K562 (cell line): ENCODE measurements at regions not wholly inside any gene's neighbourhood (a gene's known extent, or its start where the extent isn't known, plus 50 kb on each side); places are given as distances from the start of the nearest gene placed in this dataset.

Source experiments
- ATAC-seq: fragments of 200-7000 bp; cut with Tn5 transposase; 3 replicates; pipeline ENCODE4 v1.9.1; 2020; ENCODE audit warnings: moderate library complexity
- BruUV-seq: library from RNA; stranded (reverse); fragments of 400-500 nt; replicated peaks from 2 replicates; lab custom pipeline; 2021; lab: Mats Ljungman, UMichigan
- CTCF ChIA-PET: fragments of 300-600 bp; formaldehyde crosslinking; extraction: SDS; loops from one replicate; lab custom pipeline; 2021; ENCODE audit warnings: low intra/inter-chr PET ratio; lab: Yijun Ruan, JAX
- POLR2A ChIA-PET: fragments of 300-600, 350-650 bp; sonication (Branson Sonifier 250); formaldehyde crosslinking; extraction: SDS; loops from one replicate; lab custom pipeline; 2021; ENCODE audit warnings: antibody characterized with exemption, inconsistent platforms; lab: Yijun Ruan, JAX
- DNase-seq, 4 experiments: peaks; one replicate each; pipeline versions ENCODE4 v3.0.0 to v3.0.0-alpha.2; 2011 to 2018; ENCODE audit warnings: low spot score in 3 of 4, mixed read lengths in 3 of 4; ENCODE audit errors: extremely low read depth in 1 of 4
- FAIRE-seq: peaks from 2 replicates; lab custom pipeline; 2011; peaks lifted over from hg19 to GRCh38; lab: Jason Lieb, UNC
- H2AFZ ChIP-seq: 2 replicates; pipeline ENCODE4 v1.6.0; 2011; ENCODE audit warnings: low read depth, low read length, control low read depth, inconsistent platforms
- H3K27ac ChIP-seq: fragments of 200-600 bp; 3 replicates; pipeline ENCODE4 v1.8.0; 2011; ENCODE audit warnings: low read depth, mild to moderate bottlenecking, control low read depth, inconsistent platforms, low read length, moderate library complexity, mixed read lengths; ENCODE audit errors: extremely low read depth
- H3K27me3 ChIP-seq, 2 experiments: fragments of 300-600 bp in 1 of 2; 2 replicates in 1 of 2; 3 replicates in 1 of 2; pipeline versions ENCODE4 v1.6.0 to v1.8.0; 2011; ENCODE audit warnings: inconsistent platforms in 2 of 2, low read length in 2 of 2, mild to moderate bottlenecking in 1 of 2, mixed read lengths in 1 of 2, moderate library complexity in 1 of 2; ENCODE audit not compliant: control insufficient read depth in 2 of 2, insufficient read depth in 2 of 2
- H3K36me3 ChIP-seq: fragments of 300-600 bp; 3 replicates; pipeline ENCODE4 v1.8.0; 2011; ENCODE audit warnings: mild to moderate bottlenecking, low read length, inconsistent platforms; ENCODE audit not compliant: control insufficient read depth, insufficient read depth
- H3K4me1 ChIP-seq, 2 experiments: fragments of 200-600 bp in 1 of 2; replicated peaks in 1 of 2; 2 replicates in 1 of 2; 3 replicates in 1 of 2; pipeline versions ENCODE4 v1.5.1 to v1.8.0; 2011; ENCODE audit warnings: inconsistent platforms in 2 of 2, low read length in 2 of 2, mild to moderate bottlenecking in 1 of 2, mixed read lengths in 1 of 2, moderate library complexity in 1 of 2; ENCODE audit not compliant: control insufficient read depth in 2 of 2, insufficient read depth in 2 of 2
- H3K4me2 ChIP-seq: 2 replicates; pipeline ENCODE4 v1.6.1; 2011; ENCODE audit warnings: low read length, control low read depth, inconsistent platforms, mixed read lengths; ENCODE audit not compliant: insufficient read depth
- H3K4me3 ChIP-seq: fragments of 200-600 bp; sonication (generic), shearing (Covaris generic); 2 replicates; pipeline ENCODE4 v1.5.1; 2016; ENCODE audit warnings: control low read depth, inconsistent platforms
- H3K79me2 ChIP-seq: fragments of 200-600 bp; 3 replicates; pipeline ENCODE4 v1.8.0; 2011; ENCODE audit warnings: low read length, inconsistent platforms; ENCODE audit not compliant: control insufficient read depth, insufficient read depth
- H3K9ac ChIP-seq, 2 experiments: 2 replicates each; pipeline versions ENCODE4 v1.6.0 to v1.6.1; 2011; ENCODE audit warnings: low read depth in 2 of 2, low read length in 2 of 2, control low read depth in 1 of 2, inconsistent platforms in 1 of 2, mild to moderate bottlenecking in 1 of 2, mixed read lengths in 1 of 2; ENCODE audit not compliant: insufficient read depth in 1 of 2
- H3K9me1 ChIP-seq: one replicate; pipeline ENCODE4 v1.6.0; 2011; ENCODE audit warnings: inconsistent platforms, mild to moderate bottlenecking, low read length, moderate library complexity; ENCODE audit not compliant: control insufficient read depth, insufficient read depth
- H3K9me3 ChIP-seq: replicated peaks from 2 replicates; pipeline ENCODE4 v1.5.1; 2011; ENCODE audit warnings: low read depth, low read length, inconsistent platforms; ENCODE audit not compliant: control insufficient read depth, insufficient read depth
- H4K20me1 ChIP-seq: replicated peaks from 2 replicates; pipeline ENCODE4 v1.6.1; 2011; ENCODE audit warnings: low read length, inconsistent platforms, mixed read lengths; ENCODE audit not compliant: control insufficient read depth, insufficient read depth
- ARNT ChIP-seq, 2 experiments: fragments of 450-650 bp; IDR thresholded peaks; 2 replicates each; pipeline ENCODE4 v1.6.1; 2016; ENCODE audit warnings: mild to moderate bottlenecking in 1 of 2
- ELF2 ChIP-seq: fragments of 250-450 bp; sonication (Bioruptor Pico); IDR thresholded peaks from 2 replicates; pipeline ENCODE4 v1.5.0; 2021; ENCODE audit warnings: mild to moderate bottlenecking
- ELK1 ChIP-seq: sonication (generic); formaldehyde crosslinking; IDR thresholded peaks from 2 replicates; pipeline ENCODE4 v1.8.1; 2022; ENCODE audit warnings: missing genetic modification reagents
- KAT2B ChIP-seq: IDR thresholded peaks from one replicate; pipeline ENCODE4 v1.6.1; 2012; ENCODE audit warnings: low read depth, mild to moderate bottlenecking, control low read depth, inconsistent platforms, low read length, moderate library complexity
- KLF1 ChIP-seq: fragments of 450-650 bp; IDR thresholded peaks from 2 replicates; pipeline ENCODE4 v1.6.1; 2016; ENCODE audit warnings: missing genetic modification characterization, missing compliant biosample characterization
- NBN ChIP-seq: fragments of 450-650 bp; IDR thresholded peaks from 2 replicates; pipeline ENCODE4 v1.6.1; 2016; ENCODE audit warnings: low read depth, mild to moderate bottlenecking
- PML ChIP-seq: IDR thresholded peaks from 2 replicates; pipeline ENCODE4 v1.6.1; 2012; ENCODE audit warnings: low read length, inconsistent platforms
- RBM39 ChIP-seq: fragments of 200-400 bp; formaldehyde crosslinking; optimal IDR thresholded peaks from 2 replicates; pipeline ENCODE3; 2018; ENCODE audit warnings: low read depth, low read length
- RNF2 ChIP-seq: sonication (generic); IDR thresholded peaks from 2 replicates; pipeline ENCODE4 v1.6.1; 2016
- SNIP1 ChIP-seq: fragments of 450-650 bp; IDR thresholded peaks from 2 replicates; pipeline ENCODE4 v1.7.1; 2017; ENCODE audit warnings: low read depth, mild to moderate bottlenecking
- STAT5B ChIP-seq: fragments of 250-450 bp; sonication (Bioruptor Pico); IDR thresholded peaks from 2 replicates; pipeline ENCODE4 v1.8.0; 2021; ENCODE audit warnings: mild to moderate bottlenecking, inconsistent platforms
- TOE1 ChIP-seq, 2 experiments: fragments of 450-650 bp in 1 of 2; sonication (generic) in 1 of 2; formaldehyde crosslinking in 1 of 2; IDR thresholded peaks; 2 replicates each; pipeline versions ENCODE4 v1.7.1 to v1.8.0; 2016 to 2022; ENCODE audit warnings: borderline replicate concordance in 2 of 2, mild to moderate bottlenecking in 2 of 2, antibody characterized with exemption in 1 of 2, inconsistent platforms in 1 of 2, low read depth in 1 of 2, missing genetic modification reagents in 1 of 2, moderate library complexity in 1 of 2
- UBTF ChIP-seq, 2 experiments: IDR thresholded peaks; 2 replicates each; pipeline ENCODE4 v1.6.1; 2012; ENCODE audit warnings: improper control_type of control experiment in 2 of 2, low read depth in 2 of 2, low read length in 2 of 2, borderline replicate concordance in 1 of 2
- ZBTB17 ChIP-seq: fragments of 450-650 bp; formaldehyde crosslinking; IDR thresholded peaks from 2 replicates; pipeline ENCODE4 v1.4.0; 2020; ENCODE audit warnings: mild to moderate bottlenecking
- ZFP1 ChIP-seq: fragments of 450-650 bp; formaldehyde crosslinking; IDR thresholded peaks from 2 replicates; pipeline ENCODE4 v1.4.0; 2020; ENCODE audit warnings: mild to moderate bottlenecking, mixed read lengths
- ZNF324 ChIP-seq: fragments of 250-450 bp; sonication (Bioruptor Pico); IDR thresholded peaks from 2 replicates; pipeline ENCODE4 v1.4.0; 2020; ENCODE audit warnings: mild to moderate bottlenecking
- ZNF512 ChIP-seq: IDR thresholded peaks from 2 replicates; pipeline ENCODE4 v1.6.1; 2016; ENCODE audit warnings: missing genetic modification characterization, missing compliant biosample characterization
- ZSCAN32 ChIP-seq: fragments of 450-650 bp; formaldehyde crosslinking; IDR thresholded peaks from 2 replicates; pipeline ENCODE4 v1.4.0; 2020; ENCODE audit warnings: mild to moderate bottlenecking, moderate library complexity
- WGBS: fragments of 100-300 bp; shearing (Covaris generic); methylation state at CpG from one replicate; pipeline ENCODE4 v1.1.6; 2016; ENCODE audit warnings: low coverage, mixed read lengths; ENCODE audit not compliant: insufficient coverage; ENCODE audit errors: missing lambda C conversion rate; 5-methylcytosine and 5-hydroxymethylcytosine counted together
- in situ Hi-C: fragments of 300-500 bp; cut with MboI; formaldehyde crosslinking; loops from 4 replicates; pipeline ENCODE4 v1.15.0; 2018; ENCODE audit warnings: inconsistent platforms, mixed read lengths
- intact Hi-C: fragments of 100-400 bp; cut with micrococcal nuclease; formaldehyde crosslinking; loops from 2 replicates; pipeline ENCODE4 v1.14.2; 2022
- TF ChIP-seq, protein P1 (sequence below): fragments of 200-800 bp; sonication (Bioruptor generic); IDR thresholded peaks from 2 replicates; pipeline ENCODE4 v1.6.1; 2017; ENCODE audit warnings: missing genetic modification characterization, missing compliant biosample characterization

GRCh38 chr14:84098261-84098660 is 1431.7 kb upstream of the FLRT2 start:
- H3K36me3 ChIP-seq = no peaks in the 10 kb centered on the region
- 3% methylated on average over 4 of the region's 4 CpGs for WGBS
- H3K4me3 ChIP-seq = no peak overlapping the region
- H3K27me3 ChIP-seq = no peaks in the 10 kb centered on the region
- H3K9ac ChIP-seq = no peak overlapping the region
- ChIA-PET POLR2A (no interaction called here), CTCF (no interaction called here)
- no peaks in the 10 kb centered on the region for H3K79me2 ChIP-seq
- DNase-seq (no peak), FAIRE-seq (no peak), ATAC-seq (no peak)
- no peaks in the 10 kb centered on the region for H3K4me1 ChIP-seq
- in situ Hi-C loops (no loop called here), intact Hi-C loops (no loop called here)
- no peaks in the 10 kb centered on the region for H3K9me3 ChIP-seq
- no peaks in the 10 kb centered on the region for H4K20me1 ChIP-seq
- no peaks in the 10 kb centered on the region for H3K9me1 ChIP-seq
- TF ChIP-seq ZNF324 (CRISPR knock-in tag) (no peak), NBN (no peak), ZNF512 (tag) (no peak), ZSCAN32 (CRISPR knock-in tag) (no peak), KAT2B (no peak), ZFP1 (CRISPR knock-in tag) (no peak), ZBTB17 (CRISPR knock-in tag) (no peak), PML (no peak), UBTF (IDR thresholded peaks at IDR 0.05; ENCODE audit: borderline replicate concordance in 1 of 2, low read depth in 2 of 2, low read length in 2 of 2) (no peak), RNF2 (no peak), STAT5B (CRISPR knock-in tag) (no peak), KLF1 (no peak), ARNT (IDR thresholded peaks at IDR 0.05) (no peak), ELK1 (CRISPR knock-in tag) (no peak), SNIP1 (no peak), RBM39 (no peak), TOE1 (IDR thresholded peaks at IDR 0.05; ENCODE audit: borderline replicate concordance) (no peak), TOE1 (CRISPR knock-in tag; IDR thresholded peaks at IDR 0.05; ENCODE audit: borderline replicate concordance, low read depth) (no peak), ELF2 (CRISPR knock-in tag) (no peak)
- TF ChIP-seq, protein P1, sequence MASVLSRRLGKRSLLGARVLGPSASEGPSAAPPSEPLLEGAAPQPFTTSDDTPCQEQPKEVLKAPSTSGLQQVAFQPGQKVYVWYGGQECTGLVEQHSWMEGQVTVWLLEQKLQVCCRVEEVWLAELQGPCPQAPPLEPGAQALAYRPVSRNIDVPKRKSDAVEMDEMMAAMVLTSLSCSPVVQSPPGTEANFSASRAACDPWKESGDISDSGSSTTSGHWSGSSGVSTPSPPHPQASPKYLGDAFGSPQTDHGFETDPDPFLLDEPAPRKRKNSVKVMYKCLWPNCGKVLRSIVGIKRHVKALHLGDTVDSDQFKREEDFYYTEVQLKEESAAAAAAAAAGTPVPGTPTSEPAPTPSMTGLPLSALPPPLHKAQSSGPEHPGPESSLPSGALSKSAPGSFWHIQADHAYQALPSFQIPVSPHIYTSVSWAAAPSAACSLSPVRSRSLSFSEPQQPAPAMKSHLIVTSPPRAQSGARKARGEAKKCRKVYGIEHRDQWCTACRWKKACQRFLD (CRISPR knock-in tag) = no peak
- H2AFZ ChIP-seq = no peak overlapping the region
- no TSS peak for BruUV-seq
- H3K4me2 ChIP-seq = no peak overlapping the region
- no peak overlapping the region for H3K27ac ChIP-seq
